Epidermal melanocyte (primary cell): ENCODE measurements at regions not wholly inside any gene's neighbourhood (a gene's known extent, or its start where the extent isn't known, plus 50 kb on each side); places are given as distances from the start of the nearest gene placed in this dataset.
"Not testable (repeated sequence)": the region's sequence is repeated elsewhere in the genome, so short reads cannot be mapped to it uniquely, and the experiment has no call there.

ENCODE experiments used
- DNase-seq: peaks from one replicate; pipeline ENCODE4 v3.0.0; 2011; ENCODE audit warnings: low spot score; ENCODE audit not compliant: insufficient read length

- DNase-seq: no peak
These were observed 241.5 kb downstream of the SATB2 start for GRCh38 chr2:199216253-199216652.

- DNase-seq: no peak
These were observed 250.7 kb downstream of the SATB2 start for GRCh38 chr2:199207011-199207410.

DNA sequence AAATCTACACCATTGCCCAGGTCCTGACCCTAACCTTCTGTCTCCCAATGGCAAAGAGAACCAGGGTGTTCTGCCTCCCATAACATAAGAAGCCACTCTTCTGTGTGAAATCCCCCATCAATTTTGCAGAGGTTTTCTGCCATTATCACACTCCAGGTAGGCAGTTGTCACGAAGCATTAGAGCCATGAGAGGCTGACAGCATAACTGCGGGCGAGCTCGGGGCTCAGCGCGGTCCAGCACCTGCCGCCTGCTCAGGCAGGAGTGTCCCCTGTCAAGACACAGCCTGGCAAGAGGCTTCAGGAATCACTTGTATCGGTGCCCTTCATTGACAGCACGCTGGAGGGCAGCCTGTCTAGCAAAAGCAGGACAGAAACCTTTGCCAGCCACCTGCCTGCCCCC, 251.2 kb downstream of the SATB2 start:
- DNase-seq: no peak

DNA sequence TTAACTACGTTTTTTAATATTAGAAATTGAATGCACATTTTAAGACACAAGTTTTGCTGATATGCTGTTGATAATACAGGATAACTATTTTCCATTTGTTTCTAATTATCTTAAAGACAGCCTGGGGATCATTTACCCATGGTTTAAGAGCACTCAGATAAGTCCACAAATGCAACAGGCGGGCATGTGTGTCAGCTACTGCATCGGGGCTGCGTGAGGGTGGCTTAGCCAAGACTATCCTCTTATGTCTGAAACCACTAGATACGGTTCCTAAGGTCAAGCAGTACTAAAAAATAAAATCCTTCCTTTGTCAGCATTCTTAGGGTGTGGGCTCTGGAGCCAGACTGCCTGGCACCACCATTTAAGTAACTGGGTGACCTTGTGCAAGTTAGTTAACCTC, 254.8 kb downstream of the SATB2 start:
- DNase-seq: no peak

DNA sequence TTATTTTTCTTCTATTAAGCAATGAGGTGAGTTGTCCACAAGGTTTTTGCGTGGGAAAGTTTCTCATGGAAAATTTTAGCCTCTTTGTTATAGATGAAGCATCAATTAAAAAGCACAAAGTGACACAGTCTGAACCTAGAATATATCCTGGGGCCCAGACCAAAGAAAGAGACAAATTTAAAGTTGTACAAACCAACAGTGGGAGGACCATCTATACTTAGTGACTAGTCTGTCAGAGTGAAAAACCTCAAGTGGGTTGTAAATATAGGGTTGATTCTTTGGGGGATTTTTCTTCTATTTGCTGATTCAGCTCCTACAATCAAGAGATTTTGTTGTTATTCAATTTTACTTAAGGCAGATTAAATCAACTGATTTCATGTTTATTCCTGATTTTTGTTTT, 256.2 kb downstream of the SATB2 start:
- DNase-seq: no peak

DNA sequence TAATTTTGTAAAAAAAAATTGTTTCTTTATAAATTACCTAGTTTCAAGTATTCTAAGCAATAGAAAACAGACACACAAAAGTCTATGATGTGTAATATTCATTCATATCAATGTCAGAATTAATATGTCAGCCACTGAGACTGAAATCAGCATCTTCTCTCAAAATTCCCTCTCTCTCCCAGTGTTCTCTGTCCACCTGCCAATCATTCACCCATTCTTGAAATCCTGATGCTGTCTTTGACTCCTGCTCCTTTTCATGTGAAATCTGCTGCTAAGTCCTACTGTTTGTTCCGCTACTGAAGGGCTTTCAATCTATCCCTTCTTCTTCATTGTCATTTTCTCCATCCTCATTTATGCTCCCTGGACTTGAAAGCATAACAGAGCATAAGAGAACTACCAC, 257.9 kb downstream of the SATB2 start:
- DNase-seq: no peak

- DNase-seq: no peak
These were observed 260.3 kb downstream of the SATB2 start for GRCh38 chr2:199197448-199197847.

DNA sequence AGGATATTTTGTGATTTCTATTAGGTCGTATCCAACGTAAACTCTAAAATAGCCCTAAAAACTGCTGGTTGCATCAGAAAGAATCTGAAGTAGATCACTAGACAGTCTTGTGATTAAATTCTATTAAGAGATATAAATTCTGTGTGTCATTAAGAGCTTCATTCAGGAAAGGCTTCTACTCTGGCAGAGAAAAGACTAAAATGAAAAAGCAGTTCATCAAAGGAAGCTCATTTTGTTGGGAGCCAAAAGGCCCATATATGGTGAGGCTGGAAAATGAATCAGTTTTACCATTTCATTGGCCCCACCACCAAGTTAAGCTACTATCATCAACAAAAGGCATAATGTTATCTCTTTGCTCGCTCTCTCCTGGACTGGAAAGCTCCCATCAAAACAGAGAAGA, 261.1 kb downstream of the SATB2 start:
- DNase-seq: no peak

GRCh38 chr2:199195927-199196502, 261.7 kb downstream of the SATB2 start:
- no peak for DNase-seq

DNA sequence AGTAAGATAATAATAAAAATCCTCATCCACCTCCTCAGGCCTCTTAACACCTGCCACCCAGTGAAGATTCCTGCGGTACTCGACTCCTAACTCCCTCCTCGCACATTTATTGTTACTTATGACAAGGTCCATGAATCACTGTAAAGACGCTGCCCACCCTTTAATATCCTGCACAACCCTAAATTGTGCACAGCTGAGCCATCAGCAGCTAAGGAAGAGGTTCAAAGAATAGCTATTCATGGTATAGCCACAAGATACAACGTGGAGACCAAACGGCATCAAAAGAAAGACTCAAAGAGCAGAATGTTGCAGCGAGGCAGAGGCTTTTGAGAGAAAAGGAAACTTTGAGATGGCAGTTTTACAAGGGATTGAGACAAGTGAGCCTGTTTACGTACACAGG, 266.3 kb downstream of the SATB2 start:
- DNase-seq: no peak

GRCh38 chr2:199189229-199189628, 268.5 kb downstream of the SATB2 start:
- DNase-seq: no peak

DNA sequence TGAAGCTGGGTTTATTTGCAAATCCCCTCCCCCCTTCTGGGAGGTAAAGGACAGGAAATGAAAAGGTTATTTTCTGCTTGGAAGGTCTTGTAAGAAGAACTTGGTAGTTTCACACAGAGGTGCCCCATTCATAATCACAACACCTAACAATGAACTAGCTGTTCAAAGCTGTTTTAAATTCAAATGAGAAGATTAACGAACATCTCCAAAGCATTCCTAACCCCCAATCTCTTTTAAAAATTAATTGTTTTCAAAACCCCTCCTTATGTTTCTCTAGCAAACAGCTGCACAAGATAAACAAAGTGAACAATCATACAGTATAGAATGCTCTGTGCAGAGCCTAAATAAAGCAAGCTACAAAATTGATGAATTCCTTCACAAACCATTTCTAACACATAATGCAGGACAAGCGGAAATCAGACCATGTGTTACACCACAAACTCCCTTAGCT, 271.4 kb downstream of the SATB2 start:
- no peak for DNase-seq

- DNase-seq: not testable (repeated sequence)
These were observed 272.6 kb downstream of the SATB2 start for GRCh38 chr2:199185174-199185573.

DNA sequence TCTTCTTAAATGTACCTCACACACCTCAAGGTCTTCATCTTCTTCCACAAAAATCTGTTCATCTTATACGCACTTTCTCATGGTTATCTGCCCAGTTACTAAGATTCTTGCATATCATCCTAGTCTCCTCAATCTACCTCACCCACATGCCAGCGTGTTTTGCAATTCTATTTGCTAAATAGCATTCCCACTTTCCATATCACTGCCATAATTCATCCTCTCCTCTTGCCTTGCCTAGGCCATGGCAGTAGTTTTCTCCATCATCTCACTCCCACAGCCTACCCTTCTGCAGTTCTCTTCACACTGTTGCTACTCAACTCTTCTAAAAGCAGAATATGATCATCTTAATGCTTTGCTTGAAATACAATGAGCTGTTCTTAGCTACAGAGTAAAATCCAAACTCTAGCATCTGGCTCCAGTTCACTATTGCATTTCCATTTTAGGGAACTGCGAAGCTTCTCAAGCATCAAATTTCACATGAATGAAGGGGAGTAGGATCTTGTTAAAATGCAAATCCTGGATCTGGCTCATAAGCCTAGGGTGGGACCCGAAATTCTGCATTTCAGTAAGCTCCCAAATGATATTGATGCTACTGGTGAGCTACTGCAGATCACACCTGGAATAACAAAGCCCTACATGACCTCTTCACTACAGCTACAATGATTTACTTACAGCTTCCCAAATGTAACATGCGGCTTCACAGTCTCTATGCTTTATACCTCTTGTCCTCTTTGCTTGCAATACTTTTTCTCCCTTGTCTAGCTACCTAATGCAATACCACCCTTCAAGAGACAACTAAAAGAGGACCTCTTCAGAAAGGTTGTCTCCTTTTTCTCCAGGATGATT, 293.9 kb downstream of the SATB2 start:
- no peak for DNase-seq

DNA sequence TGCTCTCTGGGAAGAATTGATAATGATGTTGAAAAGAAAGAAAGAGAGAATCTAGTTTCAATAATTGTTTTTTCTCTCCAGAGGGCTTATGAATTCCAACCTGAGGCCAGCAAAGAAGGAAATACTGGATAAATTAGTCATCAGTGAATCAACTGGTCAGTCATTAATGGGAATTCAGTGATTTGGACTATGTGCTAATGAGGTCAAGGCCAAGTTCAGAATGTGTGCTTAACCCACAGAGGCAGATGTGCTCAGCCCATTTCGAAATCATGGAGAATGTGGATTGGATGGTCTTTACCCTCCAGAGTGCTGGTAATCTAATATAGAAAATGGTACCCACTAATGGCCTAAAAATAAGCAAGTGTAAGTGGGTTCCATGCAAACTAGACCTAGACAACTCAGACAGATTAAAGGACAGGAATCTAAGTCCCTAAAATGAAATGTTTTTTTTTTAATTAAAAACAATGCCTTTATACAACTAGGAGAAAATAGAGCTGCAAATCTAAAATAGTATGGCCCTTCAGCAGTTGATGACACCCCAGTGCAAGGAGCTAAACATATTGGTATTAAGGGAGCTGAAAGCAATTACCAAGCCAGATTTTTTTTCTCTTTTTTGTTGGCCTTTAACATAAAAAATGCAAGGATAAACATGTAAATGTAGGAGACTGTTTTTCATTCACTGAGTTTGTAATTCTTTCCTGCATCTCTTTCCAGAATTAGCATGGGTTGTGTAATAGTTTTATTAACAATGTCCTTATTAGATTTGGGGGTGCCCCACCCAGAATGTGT, 296.9 kb downstream of the SATB2 start:
- no peak for DNase-seq

DNA sequence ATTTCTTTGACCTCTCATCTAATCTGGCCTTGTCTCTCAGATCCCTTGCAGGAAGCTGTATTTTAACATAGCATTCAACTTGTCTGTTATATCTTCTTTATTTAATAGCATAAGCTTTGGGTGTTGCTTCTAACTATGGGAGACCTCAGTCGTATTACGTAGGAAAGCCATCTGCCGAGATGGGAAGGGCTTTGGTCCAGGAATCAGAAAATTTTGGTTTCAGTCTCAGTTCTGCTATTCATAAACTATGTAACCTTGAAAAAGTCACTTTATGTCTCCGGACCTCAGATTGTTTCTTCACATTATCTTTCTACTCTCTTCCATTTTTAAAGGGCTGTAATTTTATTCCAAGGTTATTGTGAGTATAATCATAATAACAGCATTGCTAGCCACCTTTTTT, 297.7 kb downstream of the SATB2 start:
- DNase-seq: no peak

GRCh38 chr2:199148076-199148845, 309.5 kb downstream of the SATB2 start:
- DNase-seq: no peak

DNA sequence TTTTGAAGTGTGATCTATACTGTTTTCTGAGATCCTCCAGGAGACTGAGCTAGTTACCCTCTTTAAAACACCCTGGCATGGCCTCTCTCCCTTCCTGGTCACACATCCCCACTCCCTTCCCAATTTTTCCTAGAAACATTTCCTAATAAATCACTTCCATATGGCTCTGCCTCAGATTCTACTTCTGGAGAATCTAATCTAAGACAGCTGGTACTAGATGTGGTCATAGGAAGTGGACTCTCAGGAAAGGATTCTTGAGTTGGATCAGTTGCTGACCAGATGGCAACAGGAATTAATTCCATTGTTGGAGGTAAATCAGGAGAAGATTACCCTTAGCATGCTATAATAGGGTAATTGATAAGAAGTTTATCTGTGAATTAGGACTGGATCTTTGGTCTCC, 310.5 kb downstream of the SATB2 start:
- DNase-seq: peak; percentile 50

GRCh38 chr2:199144546-199144945, 313.2 kb downstream of the SATB2 start:
- no peak for DNase-seq

- DNase-seq: no peak
These were observed 313.7 kb downstream of the SATB2 start for GRCh38 chr2:199144036-199144435.

DNA sequence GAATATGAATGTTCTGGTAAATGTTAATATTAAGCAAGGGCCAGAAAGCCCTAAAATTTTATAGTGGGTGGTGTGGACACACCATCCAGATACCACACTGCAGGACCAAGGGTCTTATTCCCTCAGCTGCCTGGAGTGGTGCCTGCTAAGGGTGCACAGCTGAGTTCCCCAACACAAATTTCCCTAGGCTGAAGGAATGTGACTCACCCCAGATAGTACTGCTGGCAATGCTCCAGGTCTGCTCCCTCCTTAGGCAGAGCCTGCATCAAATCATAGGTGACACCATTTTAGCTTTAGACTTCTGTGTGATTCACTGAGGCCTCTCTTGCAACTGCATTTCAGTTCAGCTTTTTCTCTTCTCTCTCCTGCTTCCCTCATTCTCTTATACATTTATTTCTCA, 321.1 kb downstream of the SATB2 start:
- DNase-seq: no peak

DNA sequence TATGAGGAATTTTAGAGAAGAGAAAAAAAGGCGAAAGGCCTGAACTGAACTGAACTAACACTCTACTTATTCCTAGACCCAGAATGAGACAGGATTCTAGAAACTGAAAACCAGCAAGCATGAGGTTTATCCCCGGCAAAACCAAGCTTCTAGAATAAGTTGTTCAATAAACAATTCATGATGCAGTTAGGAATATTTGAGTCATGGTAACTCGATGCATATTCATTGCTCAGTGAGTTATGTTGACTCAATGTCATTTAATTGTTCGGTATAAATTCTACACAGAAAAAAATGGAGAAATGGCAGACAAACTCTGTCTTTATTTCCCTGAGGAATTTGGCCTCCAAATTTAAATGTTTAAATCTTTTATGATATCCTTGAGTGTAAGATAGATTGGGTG, 321.5 kb downstream of the SATB2 start:
- DNase-seq: no peak
